MV-4-11 (cell line): ENCODE measurements at regions not wholly inside any gene's neighbourhood (a gene's known extent, or its start where the extent isn't known, plus 50 kb on each side); places are given as distances from the start of the nearest gene placed in this dataset.

ENCODE experiments used
- DNase-seq: peaks from one replicate; lab custom pipeline; 2025; lab: John Stamatoyannopoulos, UW

DNA sequence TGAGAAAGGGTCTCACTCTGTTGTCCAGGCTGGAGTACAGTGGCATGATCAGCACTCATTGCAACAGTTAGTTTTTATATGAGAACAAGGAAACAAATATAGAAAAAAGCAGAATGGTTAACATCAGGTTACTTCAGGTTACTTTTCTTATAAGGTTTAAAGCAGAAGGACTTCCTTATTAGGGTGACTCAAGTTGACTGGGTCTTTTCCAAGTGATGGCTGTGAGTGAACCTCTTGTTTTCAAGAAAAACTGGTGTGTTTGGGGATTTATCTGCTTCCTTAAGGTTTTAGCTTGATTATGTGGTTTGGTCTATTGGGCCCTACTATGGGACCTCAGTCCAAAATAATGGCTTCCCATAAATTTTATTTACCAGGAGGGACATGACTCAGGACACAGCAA lies 99.2 kb downstream of the ARRDC3 start:
- no peak for DNase-seq

DNA sequence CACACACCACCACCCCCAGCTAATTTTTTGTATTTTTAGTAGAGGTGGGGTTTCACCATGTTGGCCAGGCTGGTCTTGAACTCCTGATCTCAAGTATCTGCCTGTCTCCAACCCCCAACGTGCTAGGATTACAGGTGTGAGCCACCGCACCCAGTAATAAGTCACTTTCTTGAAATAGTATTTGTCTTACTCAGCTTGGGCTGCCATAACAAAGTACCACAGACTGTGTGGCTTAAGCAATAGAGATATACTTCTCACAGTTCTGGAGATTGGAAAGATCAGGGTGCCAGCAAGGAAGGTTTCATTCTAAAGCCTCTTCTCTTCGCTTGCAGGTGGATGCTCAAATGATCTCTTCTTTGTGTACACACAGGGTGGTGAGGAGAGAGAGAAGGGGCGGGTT lies 99.8 kb downstream of the ARRDC3 start:
- DNase-seq: no peak

DNA sequence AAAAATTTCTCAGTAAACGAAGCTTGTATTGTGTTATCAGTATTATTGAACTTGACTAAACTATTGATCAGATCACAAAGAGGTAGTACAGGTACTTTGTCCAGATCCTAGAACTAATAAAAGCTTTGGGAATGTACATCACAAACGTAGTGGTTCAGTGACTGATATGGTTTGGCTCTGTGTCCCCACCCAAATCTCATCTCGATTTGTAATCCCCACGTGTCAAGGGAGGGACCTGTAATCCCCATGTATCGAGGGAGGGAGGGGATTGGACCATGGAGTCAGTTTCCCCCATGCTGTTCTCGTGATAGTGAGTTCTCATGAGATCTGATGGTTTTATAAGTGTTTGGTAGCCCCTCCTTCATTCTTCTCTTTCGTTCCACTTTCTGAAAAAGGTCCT lies 100.9 kb downstream of the ARRDC3 start:
- no peak for DNase-seq

DNA sequence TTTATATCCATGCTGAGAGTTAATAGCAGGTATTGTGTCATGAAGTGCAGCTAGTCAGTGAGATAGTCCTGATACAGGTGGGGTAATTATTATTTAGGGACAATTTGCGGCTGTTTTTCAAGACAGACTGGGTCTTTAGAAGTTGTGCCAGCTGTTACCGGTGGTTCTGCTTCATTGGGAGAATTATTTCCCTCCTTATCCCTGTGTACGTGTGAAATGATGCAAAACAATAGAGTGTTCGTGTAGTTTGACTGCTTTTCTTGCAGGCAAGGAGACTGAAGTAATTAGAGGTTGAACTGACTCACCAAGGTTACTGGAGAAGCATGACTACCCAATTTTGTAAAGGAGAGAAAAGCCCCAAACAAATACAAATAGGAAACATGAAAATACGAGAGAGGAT lies 101.7 kb downstream of the ARRDC3 start:
- DNase-seq: no peak

DNA sequence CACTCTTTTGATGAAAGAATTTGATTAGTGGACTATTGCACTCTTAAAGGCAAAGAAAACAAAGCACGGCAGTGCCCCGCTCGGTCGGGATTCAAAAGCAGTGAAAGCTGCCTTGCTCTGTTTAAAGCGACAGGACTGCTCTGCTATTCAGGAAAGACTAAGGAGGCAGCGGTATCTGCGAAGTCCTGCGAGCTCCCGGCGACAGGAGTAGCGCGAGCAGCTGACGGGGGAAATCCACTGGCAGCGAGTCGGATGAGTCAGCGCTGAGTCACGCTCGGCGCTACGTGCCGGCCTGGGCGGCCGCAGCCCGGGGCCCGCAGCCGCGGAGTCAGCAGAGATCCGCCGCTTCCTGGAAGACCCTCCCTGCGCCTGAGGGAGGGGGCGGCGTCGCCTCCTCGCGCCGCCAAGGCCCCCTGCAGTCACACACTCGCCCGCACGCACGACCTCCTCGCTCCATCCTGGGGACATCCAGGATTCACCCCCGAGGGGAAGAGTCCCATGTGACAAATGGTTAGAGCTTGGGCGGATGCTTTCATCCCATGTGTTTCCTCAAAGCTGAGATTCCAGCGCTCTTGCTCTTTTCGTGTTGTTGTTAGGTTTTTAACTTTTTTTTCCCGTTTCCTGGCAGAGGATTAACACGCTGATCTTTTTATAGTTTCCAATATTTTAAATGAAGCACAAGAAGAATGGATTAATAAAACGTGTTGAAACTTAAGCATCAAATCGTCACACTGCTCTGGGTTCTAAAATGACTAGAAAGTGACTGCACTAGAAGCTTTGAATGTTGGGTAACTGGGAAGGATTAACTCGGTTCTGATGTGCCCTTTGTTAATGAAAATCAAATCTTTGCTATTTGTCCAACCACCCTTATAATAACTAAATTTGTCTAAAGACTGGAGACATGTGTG lies 102.5 kb downstream of the ARRDC3 start:
- peak; percentile 82 for DNase-seq

DNA sequence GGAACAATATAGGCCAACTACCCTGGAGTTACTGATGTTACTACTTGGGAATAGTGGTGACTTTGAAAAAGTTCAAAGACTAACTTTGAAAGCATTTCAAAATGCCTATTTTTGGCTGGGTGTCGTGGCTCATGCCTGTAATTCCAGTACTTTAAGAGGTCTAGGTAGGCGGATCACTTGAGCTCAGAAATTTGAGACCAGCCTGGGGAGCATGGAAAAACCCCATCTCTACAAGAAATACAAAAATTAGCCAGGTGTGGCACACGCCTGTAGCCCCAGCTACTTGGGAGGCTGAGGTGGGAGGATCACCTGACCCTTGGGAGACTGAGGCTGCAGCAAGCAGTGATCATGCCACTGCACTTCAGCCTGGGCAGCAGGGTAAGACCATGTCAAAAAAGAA lies 105.3 kb downstream of the ARRDC3 start:
- no peak for DNase-seq

DNA sequence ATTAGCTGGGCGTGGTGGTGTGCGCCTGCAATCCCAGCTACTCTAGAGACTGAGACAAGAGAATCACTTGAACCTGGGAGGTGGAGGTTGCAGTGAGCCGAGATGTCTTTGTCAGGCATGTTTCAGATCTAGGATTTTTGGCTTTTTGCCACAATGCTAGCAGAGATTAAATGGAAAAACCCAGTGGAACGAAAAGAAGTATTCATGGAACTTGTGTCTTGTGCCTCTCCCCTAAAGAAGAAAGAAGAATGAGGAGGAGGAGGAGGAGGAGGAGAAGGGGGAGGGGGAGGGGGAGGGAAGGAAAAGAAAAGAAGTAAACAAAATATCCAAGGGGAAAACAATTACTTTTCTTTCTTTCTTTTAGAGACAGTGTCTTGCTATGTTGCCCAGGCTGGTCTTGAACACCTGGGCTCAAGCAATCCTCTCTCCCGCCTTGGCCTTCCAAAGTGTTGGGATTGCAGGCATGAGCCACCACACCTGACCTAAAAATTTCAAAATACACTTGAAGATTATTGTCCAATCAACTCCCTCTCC lies 106.0 kb downstream of the ARRDC3 start:
- no peak for DNase-seq

DNA sequence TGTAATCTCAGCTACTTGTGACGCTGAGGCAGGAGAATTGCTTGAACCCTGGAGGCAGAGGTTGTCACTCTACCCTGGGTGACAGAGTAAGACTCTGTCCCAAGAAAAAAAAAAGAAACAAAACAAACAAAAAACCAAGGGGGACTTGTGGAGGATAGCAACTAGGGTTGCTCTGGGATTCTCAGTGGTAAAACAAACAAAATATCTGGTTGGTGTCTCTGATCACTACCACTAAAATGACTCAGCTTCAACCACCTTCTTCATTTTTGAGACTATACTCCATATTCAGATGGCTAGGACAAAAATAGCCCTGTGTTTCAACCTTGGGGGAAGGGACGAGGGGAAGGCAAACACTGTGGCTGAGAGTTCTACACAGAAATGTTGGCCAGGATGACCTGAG lies 110.3 kb downstream of the ARRDC3 start:
- DNase-seq: peak; percentile 42

DNA sequence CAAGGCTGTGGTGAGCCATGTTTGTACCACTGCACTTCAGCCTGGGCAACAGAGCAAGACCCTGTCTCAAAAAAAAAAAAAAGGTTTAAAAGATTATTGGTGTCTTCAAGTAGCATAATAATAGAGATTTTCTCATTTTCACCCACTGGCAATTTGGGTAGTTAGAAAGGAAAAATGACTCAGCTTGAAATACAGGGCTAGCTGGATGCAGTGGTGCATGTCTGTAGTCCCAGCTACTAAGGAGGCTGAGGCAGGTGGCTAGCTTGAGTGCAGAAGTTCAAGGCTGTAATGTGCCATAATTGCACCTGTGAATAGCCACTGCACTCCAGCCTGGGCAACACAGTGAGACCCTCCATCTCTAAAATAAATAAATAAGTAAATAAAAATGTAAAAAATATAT lies 111.1 kb downstream of the ARRDC3 start:
- DNase-seq: no peak

DNA sequence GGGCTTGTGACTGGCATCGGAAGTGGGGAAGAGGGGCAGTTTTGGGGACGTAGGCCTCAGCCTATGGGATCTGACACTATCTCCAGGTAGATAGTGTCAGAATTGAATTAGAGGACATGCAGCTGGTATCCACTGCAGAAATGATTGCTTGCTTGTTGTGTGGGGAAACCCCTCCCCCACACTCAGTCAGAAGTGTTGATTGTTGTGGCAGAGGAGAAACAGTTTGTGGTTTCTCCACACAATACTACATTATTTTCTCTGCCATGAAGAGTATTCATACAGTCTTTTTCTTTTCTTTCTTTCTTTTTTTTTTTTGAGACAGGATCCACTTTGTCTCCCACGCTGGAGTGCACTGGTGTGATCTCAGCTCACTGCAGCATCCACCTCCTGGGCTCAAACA lies 113.9 kb downstream of the ARRDC3 start:
- DNase-seq: no peak

DNA sequence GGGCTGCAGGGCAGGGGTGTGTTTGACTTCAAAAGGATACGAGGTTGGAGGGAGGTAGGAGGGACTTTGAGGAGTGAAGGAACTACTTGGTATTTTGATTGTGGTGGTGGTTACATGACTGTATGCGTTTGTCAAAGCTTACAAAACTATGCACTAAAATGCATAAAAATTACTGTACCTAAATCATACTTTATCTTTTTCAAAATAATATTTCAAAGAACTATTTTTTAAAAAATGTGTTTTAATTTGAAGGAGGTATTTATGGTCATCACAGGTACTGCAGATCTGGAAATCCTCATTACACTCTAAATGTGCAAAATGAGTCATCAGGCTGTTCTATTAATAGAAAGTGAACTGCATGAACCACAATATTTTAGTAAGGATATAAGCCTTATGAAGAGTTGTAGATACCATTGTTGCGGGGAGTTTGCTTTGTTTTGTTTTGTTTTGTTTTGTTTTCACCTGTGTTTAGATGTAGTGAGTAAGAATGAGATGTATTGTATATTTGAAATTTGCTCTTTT lies 116.9 kb downstream of the ARRDC3 start:
- DNase-seq: peak; percentile 45

DNA sequence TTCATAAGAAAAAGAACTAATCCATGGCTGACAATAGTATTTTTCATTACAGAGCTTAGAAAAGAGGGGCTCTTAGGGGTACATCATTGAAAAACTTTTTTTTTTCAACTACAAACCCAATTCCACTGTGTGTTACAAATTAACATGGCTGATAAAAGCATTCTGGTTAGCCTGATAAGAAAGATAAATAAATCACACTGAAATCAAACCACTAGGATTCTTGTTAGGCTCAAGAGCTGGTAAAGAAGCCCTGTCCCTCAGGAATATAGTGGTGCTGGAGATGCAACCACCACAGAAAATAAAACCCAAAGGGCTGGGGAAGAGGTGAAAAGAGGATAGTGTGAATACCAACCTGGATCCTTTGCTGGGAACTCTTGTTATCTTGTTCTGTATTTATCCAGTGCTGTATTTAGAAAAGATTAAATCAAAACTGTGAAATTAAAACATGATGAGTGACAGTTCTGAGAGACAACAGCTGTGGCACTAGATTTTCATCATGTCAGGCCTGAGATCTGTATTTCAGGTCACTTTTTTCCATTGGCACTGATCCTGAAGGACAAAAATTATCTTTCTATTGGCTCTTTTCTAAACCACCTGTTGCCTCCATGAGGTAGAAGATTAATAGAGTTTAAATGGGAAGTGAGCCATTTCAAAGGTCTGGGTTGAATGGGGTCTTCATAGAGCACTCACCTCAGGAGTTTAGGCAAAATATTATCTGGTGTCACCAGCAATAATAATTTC lies 118.6 kb downstream of the ARRDC3 start:
- no peak for DNase-seq

DNA sequence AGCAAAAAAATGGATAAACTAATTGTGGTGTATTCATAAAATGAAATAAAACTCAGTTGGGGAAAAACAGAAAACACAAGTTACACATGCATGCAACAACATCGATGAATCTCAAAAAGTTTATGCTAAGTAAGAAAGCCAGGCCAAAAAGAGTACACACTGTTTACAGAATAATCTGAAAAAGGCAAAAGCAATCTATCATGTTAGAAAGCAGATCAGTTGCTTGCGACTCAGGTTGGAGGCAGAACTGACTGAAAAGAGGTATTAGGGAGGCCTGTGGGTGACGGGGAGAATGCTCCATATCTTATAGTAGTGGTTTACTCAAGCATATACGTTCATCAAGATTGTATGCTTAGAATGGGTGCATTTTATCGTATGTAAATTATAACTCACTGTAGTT lies 119.2 kb downstream of the ARRDC3 start:
- DNase-seq: no peak

DNA sequence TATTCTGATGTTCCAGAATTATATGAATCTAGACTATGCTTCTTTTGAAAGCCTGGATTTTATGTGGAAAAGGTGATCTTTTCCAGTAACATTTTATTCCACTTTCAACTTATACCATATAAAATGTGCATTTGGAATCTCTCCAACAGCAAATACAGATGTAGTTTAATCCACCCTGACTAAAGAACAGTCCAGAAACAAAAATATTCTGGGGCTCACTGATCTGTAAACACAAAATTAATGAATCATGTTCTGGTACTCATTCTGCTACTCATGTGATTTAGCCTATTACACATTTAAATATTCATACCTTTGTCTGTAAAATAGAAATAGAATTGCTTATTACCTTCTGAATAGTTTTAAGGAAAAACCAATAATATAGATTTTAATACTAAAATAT lies 125.8 kb downstream of the ARRDC3 start:
- DNase-seq: no peak

DNA sequence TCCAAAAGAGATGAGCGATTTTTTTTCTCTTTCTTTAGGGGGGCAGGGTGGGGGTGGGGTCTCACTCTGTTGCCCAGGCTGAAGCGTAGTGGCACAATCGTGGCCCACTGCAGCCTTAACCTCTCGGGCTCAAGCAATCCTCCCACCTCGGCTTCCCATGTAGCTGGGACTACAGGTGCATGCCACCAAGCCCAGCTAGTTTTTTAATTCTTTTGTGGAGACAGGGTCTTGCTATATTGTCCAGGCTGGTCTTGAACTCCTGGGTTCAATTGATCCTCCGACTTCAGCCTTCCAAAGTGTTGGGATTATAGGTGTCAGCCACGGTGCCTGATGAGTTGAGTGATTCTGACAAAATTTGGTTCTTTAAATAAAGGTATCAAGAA lies 127.0 kb downstream of the ARRDC3 start:
- no peak for DNase-seq

DNA sequence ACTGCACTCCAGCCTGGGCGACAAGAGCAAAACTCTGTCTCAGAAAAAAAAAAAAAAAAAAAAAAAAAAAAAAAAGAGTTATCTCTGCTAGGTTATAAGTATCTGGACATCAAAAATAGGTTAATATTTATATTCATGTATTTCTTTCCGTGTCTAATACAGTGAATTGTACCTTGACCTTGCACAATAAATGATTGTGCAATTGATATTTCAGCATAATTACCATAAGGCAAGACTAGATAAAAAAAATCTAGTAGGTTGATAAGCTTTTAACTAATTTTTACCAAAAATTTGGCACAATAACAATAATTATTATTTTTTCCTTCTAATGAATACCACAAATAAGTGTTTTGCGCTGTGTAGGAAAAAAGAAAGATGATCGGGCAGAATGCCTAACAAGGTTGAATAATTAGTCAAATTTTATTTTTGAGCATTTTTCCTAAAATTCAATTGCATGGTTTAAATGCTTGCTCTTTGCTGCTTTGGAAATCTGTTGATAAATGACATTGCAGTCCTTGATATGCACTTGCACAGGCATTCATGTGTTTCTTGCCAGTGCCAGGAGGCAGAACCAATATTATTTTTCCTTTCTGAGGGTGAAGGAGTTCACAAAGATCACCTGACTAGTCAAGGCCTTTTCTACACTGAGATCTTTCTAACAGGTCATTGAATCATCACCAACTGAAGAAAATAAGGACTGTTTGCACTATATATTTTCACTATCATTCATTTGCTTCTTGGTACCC lies 127.5 kb downstream of the ARRDC3 start:
- no peak for DNase-seq

DNA sequence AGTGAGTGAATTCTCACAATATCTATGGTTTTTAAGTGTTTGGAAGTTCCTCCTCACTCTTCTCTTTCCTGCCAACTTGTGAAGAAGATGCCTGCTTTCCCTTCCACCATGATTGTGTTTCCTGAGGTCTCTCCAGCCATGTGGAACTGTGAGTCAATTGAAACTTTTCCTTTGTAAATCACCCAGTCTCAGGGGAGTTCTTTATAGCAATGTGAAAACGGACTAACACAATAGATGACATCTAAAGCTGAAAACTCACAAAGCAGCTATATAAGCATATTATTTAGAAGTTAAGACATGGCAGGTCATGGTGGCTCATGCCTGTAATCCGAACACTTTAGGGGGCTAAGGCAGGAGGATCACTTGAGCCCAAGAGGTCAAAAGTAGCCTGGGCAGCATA lies 130.2 kb downstream of the ARRDC3 start:
- no peak for DNase-seq

DNA sequence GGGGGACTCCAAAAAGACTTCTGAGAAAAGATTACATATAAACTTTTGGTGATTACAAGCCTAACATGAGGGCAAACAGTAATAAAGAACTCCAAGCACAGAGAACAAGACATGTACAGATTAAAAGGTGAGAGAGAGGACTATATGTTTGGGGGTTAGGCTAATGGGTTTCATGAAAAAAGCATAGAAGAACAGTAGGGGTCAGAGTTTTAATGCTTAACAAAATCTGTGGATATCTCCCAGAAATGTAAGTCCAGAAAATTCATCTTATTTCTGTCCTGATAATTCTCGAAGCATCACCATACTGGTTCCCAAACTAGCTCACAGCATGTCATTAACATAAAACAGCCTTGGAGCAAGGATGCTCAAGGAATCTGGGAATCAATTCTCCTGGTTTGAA lies 137.2 kb downstream of the ARRDC3 start:
- DNase-seq: no peak

DNA sequence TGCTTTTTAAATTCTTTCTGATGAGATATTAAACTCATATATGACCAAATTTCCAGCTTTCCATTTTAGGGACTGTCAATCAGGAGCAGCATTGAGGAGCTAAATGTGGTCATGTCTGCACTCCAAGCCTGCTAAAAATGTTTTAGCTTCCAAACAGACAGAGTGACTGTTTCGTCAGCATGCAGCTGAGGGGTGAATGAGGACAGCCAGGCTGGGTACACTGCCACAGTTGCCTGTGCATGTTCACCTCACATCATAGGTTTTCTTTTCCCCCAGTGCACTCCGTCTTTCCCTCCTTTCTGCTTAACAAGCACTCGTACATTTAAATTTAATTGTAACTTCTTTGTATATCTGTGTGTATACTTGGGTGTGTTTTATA lies 138.1 kb downstream of the ARRDC3 start:
- no peak for DNase-seq

DNA sequence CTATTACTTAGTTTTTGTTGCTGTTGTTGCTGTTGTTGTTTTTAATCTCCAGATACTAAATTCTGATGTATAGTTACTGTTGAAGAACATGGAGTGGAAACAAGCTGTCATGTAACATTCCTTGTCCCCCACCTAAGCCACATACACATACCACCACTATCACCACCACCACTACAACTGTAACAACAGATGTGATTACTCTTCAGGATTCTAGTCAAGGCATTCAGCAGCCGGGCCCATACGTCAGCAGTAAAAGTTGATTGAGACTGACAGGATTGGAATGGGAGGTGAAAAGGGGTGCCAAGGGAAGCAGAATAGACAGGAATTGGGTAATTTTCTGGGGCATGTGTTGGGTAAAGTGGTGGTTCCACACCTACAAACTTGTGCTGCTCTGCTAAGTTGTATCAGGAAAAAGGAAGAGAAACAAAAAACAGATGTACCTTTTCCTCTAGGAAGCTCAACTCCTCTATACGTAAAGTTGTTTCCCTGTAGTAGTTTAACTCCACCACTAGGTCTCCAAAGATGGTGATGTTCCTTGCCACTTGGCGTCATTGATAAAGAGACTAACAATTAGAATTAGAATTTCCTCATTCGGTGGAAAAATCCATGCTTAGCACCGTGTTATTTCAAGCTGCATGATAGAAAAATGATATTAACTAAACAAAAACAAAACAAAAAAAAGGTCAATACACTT lies 138.6 kb downstream of the ARRDC3 start:
- DNase-seq: no peak

DNA sequence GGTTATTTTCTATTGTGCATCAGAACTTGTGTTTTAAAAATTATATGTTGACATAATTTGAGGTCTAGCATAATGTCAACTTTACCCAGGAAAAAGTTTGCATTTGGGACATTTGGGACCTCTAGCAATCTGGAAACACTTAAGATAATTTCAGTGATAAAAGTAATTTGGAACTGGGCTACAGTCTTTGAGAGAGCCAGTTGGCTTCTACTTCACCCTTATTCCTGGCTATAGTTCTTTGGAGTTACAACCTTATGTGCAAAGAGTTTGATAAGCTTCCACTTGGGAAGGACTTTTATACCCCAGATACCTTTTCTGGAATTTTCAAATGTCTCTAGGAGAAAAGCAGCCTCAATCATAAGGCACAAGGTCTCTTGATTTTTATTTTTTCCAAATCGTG lies 139.3 kb downstream of the ARRDC3 start:
- no peak for DNase-seq

DNA sequence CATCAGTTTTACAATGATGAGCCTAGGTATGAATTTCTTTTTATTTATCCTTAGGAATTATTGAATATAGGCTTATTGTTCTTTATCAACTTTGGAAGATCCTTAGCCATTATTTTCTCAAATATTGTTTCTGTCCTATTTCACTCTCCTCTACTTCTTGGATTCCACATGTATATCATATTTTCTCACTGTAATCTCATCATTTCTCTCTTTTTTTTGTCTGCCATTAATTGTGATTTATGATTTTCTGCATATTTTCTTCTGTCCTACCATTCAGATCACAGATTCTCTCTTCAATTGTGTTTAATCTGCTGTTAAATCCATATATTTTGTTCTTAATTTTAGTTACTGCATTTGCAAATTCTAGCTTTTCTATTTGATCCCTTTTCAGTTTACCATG lies 139.8 kb downstream of the ARRDC3 start:
- DNase-seq: no peak
